Kidney glomerular epithelial cell (primary cell): ENCODE measurements at regions not wholly inside any gene's neighbourhood (a gene's known extent, or its start where the extent isn't known, plus 50 kb on each side); places are given as distances from the start of the nearest gene placed in this dataset.
"Not testable (repeated sequence)": the region's sequence is repeated elsewhere in the genome, so short reads cannot be mapped to it uniquely, and the experiment has no call there.

Experiments used
- DNase-seq: peaks from one replicate; lab custom pipeline; 2025; lab: John Stamatoyannopoulos, UW

- peak; percentile 73 for DNase-seq
Observed at GRCh38 chr13:28607187-28607955, 51.6 kb upstream of the POMP start.

- DNase-seq, result peak; percentile 63
Observed at GRCh38 chr13:28606466-28606865, 52.5 kb upstream of the POMP start.

DNA sequence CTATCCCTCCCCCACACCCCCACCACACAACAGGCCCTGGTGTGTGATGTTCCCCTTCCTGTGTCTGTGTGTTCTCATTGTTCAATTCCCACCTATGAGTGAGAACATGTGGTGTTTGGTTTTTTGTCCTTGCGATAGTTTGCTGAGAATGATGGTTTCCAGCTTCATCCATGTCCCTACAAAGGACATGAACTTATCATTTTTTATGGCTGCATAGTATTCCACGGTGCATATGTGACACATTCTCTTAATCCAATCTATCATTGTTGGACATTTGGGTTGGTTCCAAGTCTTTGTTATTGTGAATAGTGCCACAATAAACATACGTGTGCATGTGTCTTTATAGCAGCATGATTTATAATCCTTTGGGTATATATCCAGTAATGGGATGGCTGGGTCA is 53.8 kb upstream of the POMP start:
- DNase-seq, result not testable (repeated sequence)

DNA sequence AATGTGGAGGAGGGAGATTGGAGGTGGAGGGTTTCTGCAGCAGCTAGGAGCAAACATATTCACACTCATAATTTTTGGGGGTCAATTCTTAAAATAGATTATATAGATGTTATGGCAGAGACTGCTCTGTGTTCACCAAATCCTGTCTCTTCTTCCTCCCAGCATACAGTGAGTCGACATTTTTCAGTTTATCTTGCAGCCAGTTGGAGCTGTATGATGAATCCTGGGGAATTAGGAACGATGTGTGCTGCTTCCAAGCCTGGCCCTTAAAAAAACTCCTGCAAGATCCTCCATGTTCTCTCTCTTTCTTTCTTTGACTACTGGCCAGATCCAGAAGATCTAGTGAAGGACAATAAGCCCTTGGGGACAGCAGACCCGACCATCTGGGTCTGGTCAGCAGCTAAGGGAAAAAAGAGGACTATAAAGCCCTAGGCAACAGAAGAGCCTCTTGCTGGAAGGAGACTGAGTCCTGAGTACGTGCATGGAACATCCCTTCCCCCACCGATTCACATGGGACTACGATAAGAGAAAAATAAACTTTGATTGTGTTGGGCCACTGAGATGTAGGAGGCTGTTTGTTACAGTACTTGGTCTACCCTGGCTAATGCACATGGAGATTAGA is 55.8 kb upstream of the POMP start:
- no peak for DNase-seq

DNA sequence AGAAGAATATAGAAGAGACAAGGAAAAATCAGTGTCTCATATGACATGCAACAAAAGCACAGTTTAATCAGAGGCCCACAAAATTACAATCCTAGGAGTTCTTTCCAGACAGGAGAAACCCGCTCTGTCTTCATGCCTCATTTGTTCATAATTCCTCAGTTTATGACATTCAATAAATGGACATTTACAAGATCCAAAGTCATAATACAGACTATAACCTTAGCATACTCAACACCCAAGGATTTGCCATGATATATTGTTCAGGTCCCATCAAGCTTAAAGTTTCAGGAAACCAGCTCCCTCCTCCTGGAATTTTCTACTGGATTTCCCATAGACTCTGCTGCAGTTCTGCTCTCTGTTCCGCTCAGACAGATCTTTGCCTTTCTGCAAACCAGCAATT is 56.4 kb upstream of the POMP start:
- DNase-seq, result no peak

DNA sequence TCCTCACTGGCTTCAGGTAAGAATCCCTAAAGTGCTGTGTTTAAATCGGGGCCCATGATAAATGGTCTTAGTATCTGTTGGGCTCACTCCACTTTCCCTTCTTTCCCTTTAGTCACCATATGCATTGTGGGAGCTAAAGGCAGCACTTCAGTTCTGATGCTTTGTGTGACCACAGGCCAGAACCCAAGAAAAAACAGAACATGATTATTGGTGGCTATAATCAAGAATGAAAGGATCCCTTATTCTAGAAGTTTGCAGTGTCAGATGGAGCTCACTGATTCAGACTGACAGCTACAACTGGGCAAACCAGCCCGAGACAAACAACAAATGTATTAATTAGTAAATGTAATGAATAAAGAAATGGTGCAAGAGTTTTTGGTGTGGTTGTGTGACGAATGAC is 57.3 kb upstream of the POMP start:
- no peak for DNase-seq

DNA sequence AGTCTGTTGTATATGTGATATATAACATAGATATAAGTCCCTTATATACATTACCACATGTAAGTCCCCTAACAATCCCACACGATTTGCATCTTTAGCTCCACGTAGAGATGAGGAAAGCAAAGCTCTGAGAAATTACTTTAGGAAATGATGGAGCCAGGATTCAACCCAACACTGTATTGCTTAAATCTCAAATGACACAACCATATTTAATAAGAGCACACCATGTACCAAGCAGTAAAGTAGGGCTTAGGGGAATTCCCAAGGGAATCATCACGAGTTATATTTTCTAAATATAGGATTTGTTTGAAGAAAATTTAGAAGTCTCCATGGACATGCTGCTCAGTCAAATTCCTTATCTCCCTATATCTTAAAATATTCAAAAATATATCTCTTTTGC is 61.3 kb upstream of the POMP start:
- DNase-seq, result no peak

DNA sequence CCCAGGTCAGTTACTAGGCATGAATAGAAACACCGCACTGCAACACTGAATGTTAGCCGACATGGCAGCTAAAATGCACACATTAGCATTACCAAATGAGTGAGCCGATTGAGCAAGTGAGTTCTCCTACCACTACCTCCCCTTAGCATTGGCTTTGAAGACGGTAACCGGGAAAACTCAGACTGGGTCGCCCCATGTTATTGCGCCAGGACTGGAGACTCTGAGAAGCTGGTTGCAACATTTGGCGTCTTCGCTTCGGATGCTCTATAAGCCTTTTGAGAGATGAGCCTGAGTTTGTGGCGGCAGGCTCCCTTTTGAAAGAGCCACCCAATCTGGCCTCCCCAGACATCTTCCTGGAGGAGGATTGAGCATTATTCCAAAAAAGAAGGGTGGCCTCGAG is 68.5 kb upstream of the POMP start:
- no peak for DNase-seq

- no peak for DNase-seq
Observed at GRCh38 chr13:28588296-28588695, 70.6 kb upstream of the POMP start.

- DNase-seq, result no peak
Observed at GRCh38 chr13:28587174-28587540, 71.8 kb upstream of the POMP start.

GRCh38 chr13:28586439-28587173 is 72.3 kb upstream of the POMP start:
- no peak for DNase-seq

- DNase-seq, result no peak
Observed at GRCh38 chr13:28585561-28585960, 73.4 kb upstream of the POMP start.

GRCh38 chr13:28584873-28585381 is 74.0 kb upstream of the POMP start:
- DNase-seq, result peak; percentile 31

DNA sequence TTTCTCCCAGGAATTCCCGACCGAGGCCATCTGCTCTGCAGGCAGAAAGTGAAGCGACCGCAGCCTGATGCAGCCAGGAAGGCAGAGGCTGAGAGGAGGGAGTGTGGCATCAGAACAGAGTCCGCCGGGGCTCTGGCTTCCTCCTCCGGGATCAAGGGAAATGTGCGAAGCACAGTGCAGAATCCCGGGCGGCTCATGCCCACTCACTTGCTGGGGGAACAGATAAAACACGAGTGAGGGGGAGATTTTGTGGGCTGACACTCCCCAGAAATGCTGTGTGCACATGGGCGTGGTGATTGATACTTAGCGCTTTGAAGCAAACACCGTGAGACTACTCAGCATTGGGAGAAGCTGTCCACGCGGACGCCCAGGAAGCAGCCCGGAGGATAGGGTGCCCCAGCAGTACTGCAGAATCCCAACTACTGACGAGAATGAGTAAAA is 75.3 kb upstream of the POMP start:
- DNase-seq, result no peak

GRCh38 chr13:28582892-28583240 is 76.1 kb upstream of the POMP start:
- DNase-seq, result no peak

DNA sequence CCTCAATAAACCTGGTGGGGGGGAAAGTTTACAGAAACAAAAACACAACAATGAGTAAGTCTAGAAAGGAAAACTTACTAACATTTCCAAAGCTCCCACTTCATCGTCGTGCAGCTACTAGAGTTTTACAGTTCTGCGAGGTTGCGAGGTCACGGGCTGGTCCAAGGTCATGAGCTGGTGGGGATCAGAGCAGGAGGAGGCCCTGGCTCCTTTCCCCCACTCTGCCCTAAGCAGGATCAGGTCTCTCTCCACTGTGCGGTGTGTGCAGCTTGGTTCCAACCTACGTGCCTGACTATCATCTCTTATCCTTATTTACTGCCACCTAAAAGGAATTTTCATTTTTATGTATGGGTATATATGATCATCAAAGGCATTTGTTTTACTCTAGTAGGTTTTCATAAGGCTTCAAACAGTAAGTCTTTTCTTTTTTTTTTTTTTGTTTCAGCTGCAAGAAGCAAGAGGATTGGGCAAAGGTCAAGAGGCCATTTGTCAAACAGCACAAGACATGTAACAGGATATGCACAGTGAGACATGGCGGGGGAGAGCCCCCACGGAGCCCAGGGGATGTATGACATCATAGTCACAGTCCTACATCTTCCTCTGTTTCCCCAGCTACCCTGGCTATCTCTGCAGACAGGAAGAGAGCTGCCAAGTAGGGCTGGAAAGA is 76.6 kb upstream of the POMP start:
- DNase-seq, result no peak

GRCh38 chr13:28581451-28581850 is 77.5 kb upstream of the POMP start:
- DNase-seq, result no peak

DNA sequence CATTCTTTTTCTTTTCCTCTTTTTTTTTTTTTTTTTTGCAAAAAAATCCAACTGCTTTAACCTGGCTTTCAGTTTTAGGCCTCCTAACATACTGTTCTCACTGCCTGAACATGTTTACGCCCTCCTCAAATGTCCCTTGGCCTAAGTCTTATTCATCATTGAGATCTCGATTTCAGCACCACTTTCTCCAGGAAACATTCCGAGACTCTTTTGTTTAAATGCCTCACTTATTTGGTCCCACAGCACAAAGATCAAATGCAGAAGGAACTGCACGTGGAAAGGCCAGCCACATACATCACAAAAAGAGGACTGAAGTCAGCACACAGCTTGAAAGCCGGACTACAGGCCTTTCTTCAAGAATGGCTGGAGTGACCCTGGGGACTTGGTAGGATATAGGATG is 79.2 kb upstream of the POMP start:
- no peak for DNase-seq

DNA sequence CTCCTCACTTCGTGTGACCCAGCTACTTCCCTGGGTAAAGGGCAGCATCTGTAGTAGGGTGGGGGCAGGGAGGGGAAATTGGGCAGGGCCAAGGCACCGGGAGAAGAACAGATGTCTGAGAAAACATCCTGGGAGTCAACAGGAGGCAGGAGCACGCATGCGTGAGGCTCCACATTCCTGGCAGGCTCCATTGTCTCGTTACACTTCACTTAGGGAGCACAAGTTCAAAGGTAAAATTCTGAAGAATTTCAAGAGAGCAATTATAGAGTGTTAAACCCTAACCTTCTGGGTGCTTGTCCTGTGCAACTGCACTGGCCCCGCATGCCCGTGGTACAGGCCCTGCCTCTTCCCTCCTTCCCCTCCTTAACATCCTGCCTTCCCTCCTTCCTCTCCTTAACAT is 79.6 kb upstream of the POMP start:
- DNase-seq, result peak; percentile 22

- DNase-seq, result no peak
Observed at GRCh38 chr13:28576067-28576466, 81.1 kb upstream of the FLT1 start.

DNA sequence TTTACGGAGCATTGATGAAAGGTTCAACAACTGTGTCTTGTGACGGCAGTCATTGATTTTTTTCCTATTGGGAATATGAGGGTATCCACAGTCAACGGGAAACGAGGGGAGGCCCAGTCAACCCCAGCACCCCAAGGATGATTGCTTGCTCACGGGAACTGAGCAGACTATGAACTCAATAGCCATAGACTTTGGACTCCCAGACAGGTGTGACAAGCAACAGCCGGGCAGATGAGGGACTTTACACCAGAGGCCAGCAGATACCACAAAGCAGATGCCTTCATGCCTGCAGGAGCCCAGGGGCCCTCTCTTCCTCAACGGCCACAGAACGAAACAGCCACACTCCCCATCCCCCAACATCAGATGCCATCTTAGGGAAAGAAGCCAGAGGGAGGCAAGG is 80.3 kb upstream of the FLT1 start:
- DNase-seq, result no peak

GRCh38 chr13:28574617-28575142 is 79.8 kb upstream of the FLT1 start:
- peak; percentile 76 for DNase-seq
